ENCODE measurements at regions not wholly inside any gene's neighbourhood (a gene's known extent, or its start where the extent isn't known, plus 50 kb on each side); places are given as distances from the start of the nearest gene placed in this dataset.

GRCh38 chr9:23594421-23594820, 231.6 kb downstream of the ELAVL2 start:
- DNase-seq (ENCODE audit: extremely low spot score, unreplicated experiment) = no peak
- TF ChIP-seq CTCF (conservative IDR thresholded peaks at IDR 0.05) = no peak
- Mint-ChIP-seq H3K4me3 (no peak overlapping the region), H3K4me1 (ENCODE audit: unreplicated experiment) (no peaks in the 10 kb centered on the region), H3K9me3 (no peaks in the 10 kb centered on the region), H3K27me3 (no peaks in the 10 kb centered on the region), H3K27ac (no peak overlapping the region), H3K36me3 (no peaks in the 10 kb centered on the region)

DNA sequence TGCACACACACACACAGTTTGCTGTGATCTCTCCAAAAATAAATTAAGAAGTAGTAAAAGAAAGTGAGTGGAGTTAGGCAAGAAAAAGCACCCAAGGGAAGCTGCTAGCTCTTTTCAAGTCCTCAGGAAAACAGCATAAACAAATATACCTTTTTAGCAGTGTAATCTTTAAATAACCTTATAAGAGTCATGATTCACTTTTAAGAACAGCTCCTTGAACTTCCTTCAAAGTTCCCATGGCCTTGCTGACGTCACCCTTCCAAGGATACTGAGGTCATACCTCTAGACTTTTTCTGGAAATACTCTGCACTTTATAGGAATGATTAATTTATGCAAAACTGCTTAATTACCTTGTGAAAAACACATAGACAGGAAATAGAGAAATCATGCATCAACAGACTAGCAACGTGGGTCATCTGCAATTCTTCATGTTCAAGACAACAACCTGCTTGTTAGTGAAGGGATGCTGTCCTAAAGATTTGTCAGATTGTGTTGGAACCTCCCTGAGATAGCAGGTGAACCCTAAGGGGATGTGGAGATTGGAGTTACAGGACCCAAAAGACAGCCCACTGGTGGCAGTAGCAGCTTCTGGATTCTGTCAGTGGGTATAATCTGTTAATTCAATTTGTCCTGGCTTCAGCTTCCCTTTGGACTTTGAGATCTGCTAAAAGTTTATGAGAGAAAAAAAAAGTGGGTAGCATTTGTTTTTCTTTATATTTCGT, 229.0 kb downstream of the ELAVL2 start:
- H3K4me1 Mint-ChIP-seq (ENCODE audit: unreplicated experiment) = no peaks in the 10 kb centered on the region
- no peak for DNase-seq (ENCODE audit: extremely low spot score, unreplicated experiment)
- H3K9me3 Mint-ChIP-seq = no peaks in the 10 kb centered on the region
- H3K36me3 Mint-ChIP-seq = no peaks in the 10 kb centered on the region
- no peak for TF ChIP-seq CTCF (conservative IDR thresholded peaks at IDR 0.05)
- H3K27me3 Mint-ChIP-seq = no peaks in the 10 kb centered on the region
- H3K27ac Mint-ChIP-seq = no peak overlapping the region
- H3K4me3 Mint-ChIP-seq = no peak overlapping the region

DNA sequence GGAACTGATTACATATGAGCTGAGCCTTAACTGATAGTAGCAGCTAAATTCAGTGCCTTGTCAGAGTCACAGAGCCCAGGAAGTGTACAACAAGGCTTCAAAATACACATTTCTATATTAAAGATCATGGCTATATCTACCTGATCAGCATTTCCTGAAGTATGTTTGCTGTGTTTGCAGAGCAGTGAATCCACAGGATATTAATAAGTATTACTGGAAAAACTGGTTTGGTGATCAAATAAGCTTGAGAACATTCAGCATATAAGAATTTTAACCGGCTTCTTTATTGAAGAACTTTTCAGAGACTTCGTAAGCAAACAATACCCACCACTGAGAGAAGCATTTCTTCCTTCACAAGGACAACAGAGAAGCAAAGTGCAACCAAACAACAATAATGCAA, 227.0 kb downstream of the ELAVL2 start:
- H3K36me3 Mint-ChIP-seq = no peaks in the 10 kb centered on the region
- DNase-seq (ENCODE audit: extremely low spot score, unreplicated experiment) = no peak
- H3K27ac Mint-ChIP-seq = peak overlapping the region; percentile 84
- no peaks in the 10 kb centered on the region for H3K27me3 Mint-ChIP-seq
- H3K4me1 Mint-ChIP-seq (ENCODE audit: unreplicated experiment) = no peaks in the 10 kb centered on the region
- TF ChIP-seq CTCF (conservative IDR thresholded peaks at IDR 0.05) = no peak
- H3K4me3 Mint-ChIP-seq = peak overlapping the region; percentile 12
- H3K9me3 Mint-ChIP-seq = no peaks in the 10 kb centered on the region

DNA sequence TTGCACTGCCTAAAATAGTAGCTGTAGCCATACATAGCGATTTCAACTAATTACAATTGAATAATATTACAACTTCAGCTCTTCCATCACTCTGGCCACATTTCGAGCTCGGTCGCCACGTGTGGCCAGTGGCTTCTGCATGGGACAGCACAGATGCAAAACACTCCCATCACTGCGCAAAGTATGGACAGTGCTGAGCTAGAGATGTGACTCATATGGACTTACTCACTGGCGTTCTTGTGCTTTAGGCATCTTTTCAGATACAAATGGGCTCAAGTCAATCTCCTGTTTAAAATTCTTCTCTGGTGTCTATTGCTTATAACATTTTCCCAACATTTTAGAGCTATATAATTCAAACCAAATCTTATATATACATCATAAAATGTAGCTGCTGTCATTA, 222.7 kb downstream of the ELAVL2 start:
- Mint-ChIP-seq H3K36me3 (no peaks in the 10 kb centered on the region), H3K27ac (no peak overlapping the region), H3K27me3 (no peaks in the 10 kb centered on the region), H3K4me1 (ENCODE audit: unreplicated experiment) (no peaks in the 10 kb centered on the region), H3K4me3 (no peak overlapping the region), H3K9me3 (no peaks in the 10 kb centered on the region)
- TF ChIP-seq CTCF (conservative IDR thresholded peaks at IDR 0.05) = no peak
- DNase-seq (ENCODE audit: extremely low spot score, unreplicated experiment) = no peak

DNA sequence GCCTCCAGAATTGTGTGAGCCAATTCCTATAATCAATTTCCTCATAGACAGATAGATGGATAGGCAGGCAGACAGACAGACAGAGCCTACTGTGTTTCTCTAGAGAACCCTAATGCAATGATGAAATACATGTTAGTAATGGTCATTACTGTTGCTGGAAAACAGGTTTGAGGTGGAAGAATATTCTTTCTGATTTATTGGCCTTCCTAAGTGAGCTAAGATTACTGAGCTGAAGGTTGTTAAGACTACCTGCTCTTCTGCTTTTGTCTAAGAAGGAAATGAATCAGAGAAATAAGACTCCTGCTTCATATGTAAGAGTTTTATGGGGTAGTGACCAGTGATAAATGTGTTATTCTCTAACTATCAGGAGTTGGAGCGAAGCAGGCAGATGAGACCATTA, 219.9 kb downstream of the ELAVL2 start:
- Mint-ChIP-seq H3K36me3 (no peaks in the 10 kb centered on the region), H3K9me3 (no peaks in the 10 kb centered on the region), H3K4me1 (ENCODE audit: unreplicated experiment) (no peaks in the 10 kb centered on the region), H3K27me3 (no peaks in the 10 kb centered on the region), H3K27ac (peak overlapping the region; percentile 67), H3K4me3 (peak overlapping the region; percentile 10)
- no peak for DNase-seq (ENCODE audit: extremely low spot score, unreplicated experiment)
- no peak for TF ChIP-seq CTCF (conservative IDR thresholded peaks at IDR 0.05)

All from type B pancreatic cell (in vitro differentiated cells).